HG03196 (cell line): ENCODE measurements at regions not wholly inside any gene's neighbourhood (a gene's known extent, or its start where the extent isn't known, plus 50 kb on each side); places are given as distances from the start of the nearest gene placed in this dataset.

Source experiments
- ATAC-seq: cut with Tn5 transposase; IDR thresholded peaks from one replicate; pipeline ENCODE4 v1.9.1; 2021; ENCODE audit not compliant: unreplicated experiment

- ATAC-seq = no peak
Observed at GRCh38 chr1:81496349-81496748, 304.4 kb upstream of the ADGRL2 start.

- ATAC-seq = no peak
Observed at GRCh38 chr1:81493102-81493869, 307.4 kb upstream of the ADGRL2 start.

GRCh38 chr1:81492628-81493027 is 308.1 kb upstream of the ADGRL2 start:
- ATAC-seq = no peak

GRCh38 chr1:81490614-81491013 is 310.1 kb upstream of the ADGRL2 start:
- ATAC-seq = no peak

- ATAC-seq = no peak
Observed at GRCh38 chr1:81489372-81489934, 311.3 kb upstream of the ADGRL2 start.

GRCh38 chr1:81484284-81484683 is 316.4 kb upstream of the ADGRL2 start:
- ATAC-seq = no peak

- no peak for ATAC-seq
Observed at GRCh38 chr1:81478219-81478618, 322.5 kb upstream of the ADGRL2 start.

GRCh38 chr1:81477710-81478109 is 323.0 kb upstream of the ADGRL2 start:
- ATAC-seq = no peak

- no peak for ATAC-seq
Observed at GRCh38 chr1:81472387-81472786, 328.3 kb upstream of the ADGRL2 start.

GRCh38 chr1:81471255-81471654 is 329.5 kb upstream of the ADGRL2 start:
- no peak for ATAC-seq

GRCh38 chr1:81470275-81470674 is 330.5 kb upstream of the ADGRL2 start:
- ATAC-seq = no peak

- no peak for ATAC-seq
Observed at GRCh38 chr1:81467383-81467782, 333.4 kb upstream of the ADGRL2 start.

GRCh38 chr1:81466961-81467360 is 333.8 kb upstream of the ADGRL2 start:
- ATAC-seq = no peak

GRCh38 chr1:81463936-81464837 is 336.5 kb upstream of the ADGRL2 start:
- no peak for ATAC-seq

- ATAC-seq = no peak
Observed at GRCh38 chr1:81459043-81459442, 341.7 kb upstream of the ADGRL2 start.

GRCh38 chr1:81458186-81458585 is 342.5 kb upstream of the ADGRL2 start:
- ATAC-seq = no peak

- ATAC-seq = no peak
Observed at GRCh38 chr1:81455481-81455880, 345.3 kb upstream of the ADGRL2 start.

GRCh38 chr1:81453971-81454370 is 346.8 kb upstream of the ADGRL2 start:
- ATAC-seq = no peak

- ATAC-seq = no peak
Observed at GRCh38 chr1:81453367-81453703, 347.4 kb upstream of the ADGRL2 start.

- no peak for ATAC-seq
Observed at GRCh38 chr1:81452693-81453366, 347.9 kb upstream of the ADGRL2 start.

- ATAC-seq = no peak
Observed at GRCh38 chr1:81449786-81450185, 350.9 kb upstream of the ADGRL2 start.
